Gastrocnemius medialis (tissue), 4 donors: ENCODE measurements at regions not wholly inside any gene's neighbourhood (a gene's known extent, or its start where the extent isn't known, plus 50 kb on each side); places are given as distances from the start of the nearest gene placed in this dataset.

Source experiments
- ATAC-seq, 2 donors: fragments of 150-250 bp; one replicate each; pipeline ENCODE4 v1.9.1; 2016
- DNase-seq, 2 donors: peaks; one replicate each; pipeline ENCODE4 v3.0.0-alpha.2; 2019
- H3K27ac ChIP-seq, 4 donors: fragments of 200-600 bp; sonication (generic); 1 replicate in 1 of 4; 2 replicates in 3 of 4; pipeline ENCODE4 v1.5.1; 2016 to 2018; ENCODE audit warnings: mild to moderate bottlenecking in 2 of 4, moderate library complexity in 1 of 4
- H3K27me3 ChIP-seq, 3 donors: fragments of 200-600 bp; sonication (generic) in 2 of 3; 1 replicate in 1 of 3; 2 replicates in 2 of 3; pipeline versions ENCODE4 v1.5.1 to v1.6.0; 2016 to 2019; ENCODE audit warnings: mild to moderate bottlenecking in 1 of 3, moderate library complexity in 1 of 3
- H3K36me3 ChIP-seq, 2 donors: fragments of 200-600 bp; sonication (generic) in 1 of 2; one replicate each; pipeline ENCODE4 v1.5.1; 2017 to 2018
- H3K4me1 ChIP-seq, 2 donors: fragments of 200-600 bp; sonication (generic) in 1 of 2; one replicate each; pipeline ENCODE4 v1.5.1; 2016 to 2017; ENCODE audit warnings: mild to moderate bottlenecking in 2 of 2
- H3K4me3 ChIP-seq, 4 donors: fragments of 200-600 bp; sonication (generic) in 3 of 4; 1 replicate in 1 of 4; 2 replicates in 3 of 4; pipeline ENCODE4 v1.5.1; 2016 to 2019; ENCODE audit warnings: mild to moderate bottlenecking in 2 of 4
- H3K9me3 ChIP-seq, 3 donors: fragments of 200-600 bp; sonication (generic) in 2 of 3; 1 replicate in 1 of 3; 2 replicates in 2 of 3; pipeline ENCODE4 v1.5.1; 2016 to 2019
- CTCF ChIP-seq, 5 experiments: fragments of 450-650 bp in 3 of 5; fragments of 200-600 bp in 2 of 5; sonication (generic) in 2 of 5; IDR thresholded peaks in 4 of 5; conservative IDR thresholded peaks in 1 of 5; 1 replicate in 4 of 5; 2 replicates in 1 of 5; pipeline ENCODE4 v1.5.1; 2016 to 2019; ENCODE audit warnings: antibody characterized with exemption in 5 of 5, mild to moderate bottlenecking in 3 of 5, moderate library complexity in 3 of 5
- POLR2A ChIP-seq, 2 donors: fragments of 450-650 bp; IDR thresholded peaks; one replicate each; pipeline ENCODE4 v1.6.1; 2017; ENCODE audit warnings: antibody characterized with exemption in 2 of 2, mild to moderate bottlenecking in 2 of 2, moderate library complexity in 2 of 2
- in situ Hi-C, 4 donors: fragments of 200-750 bp; cut with MboI; loops; one replicate each; pipeline versions ENCODE4 v1.15.0 to v1.8.0; 2017; ENCODE audit warnings: low sequenced_read_pairs in 4 of 4
- intact Hi-C: fragments of 100-400 bp; cut with DNase I; formaldehyde crosslinking; loops from one replicate; pipeline ENCODE4 v1.15.1; 2023; ENCODE audit warnings: low total_unique reads

GRCh38 chr2:123153041-123153440 is 872.0 kb upstream of the CNTNAP5 start:
- in situ Hi-C loops, result no loop called here
- H3K4me1 ChIP-seq, result no peaks in the 10 kb centered on the region
- TF ChIP-seq CTCF (IDR thresholded peaks at IDR 0.05 in 4 of 5, conservative IDR thresholded peaks at IDR 0.05 in 1 of 5) (no peak), POLR2A (IDR thresholded peaks at IDR 0.05) (no peak)
- no peak for ATAC-seq
- no peak overlapping the region for H3K27ac ChIP-seq
- intact Hi-C loops, result no loop called here
- no peak overlapping the region for H3K4me3 ChIP-seq
- no peaks in the 10 kb centered on the region for H3K36me3 ChIP-seq
- H3K27me3 ChIP-seq, result no peaks in the 10 kb centered on the region
- DNase-seq, result no peak
- H3K9me3 ChIP-seq, result no peaks in the 10 kb centered on the region

- no peaks in the 10 kb centered on the region for H3K27me3 ChIP-seq
- intact Hi-C loops (no loop called here), in situ Hi-C loops (no loop called here)
- H3K27ac ChIP-seq, result no peak overlapping the region
- no peaks in the 10 kb centered on the region for H3K36me3 ChIP-seq
- no peak for DNase-seq
- no peak overlapping the region for H3K4me3 ChIP-seq
- no peaks in the 10 kb centered on the region for H3K9me3 ChIP-seq
- ATAC-seq, result no peak
- H3K4me1 ChIP-seq, result no peaks in the 10 kb centered on the region
- no peak for TF ChIP-seq CTCF (IDR thresholded peaks at IDR 0.05 in 4 of 5, conservative IDR thresholded peaks at IDR 0.05 in 1 of 5)
- no peak for TF ChIP-seq POLR2A (IDR thresholded peaks at IDR 0.05)
Measured at GRCh38 chr2:123154195-123154594, 870.9 kb upstream of the CNTNAP5 start.

GRCh38 chr2:123157016-123157415 is 868.1 kb upstream of the CNTNAP5 start:
- no peak for ATAC-seq
- TF ChIP-seq CTCF (IDR thresholded peaks at IDR 0.05 in 4 of 5, conservative IDR thresholded peaks at IDR 0.05 in 1 of 5) (no peak), POLR2A (IDR thresholded peaks at IDR 0.05) (no peak)

GRCh38 chr2:123162400-123163016 is 862.6 kb upstream of the CNTNAP5 start:
- H3K4me1 ChIP-seq, result no peaks in the 10 kb centered on the region
- no peaks in the 10 kb centered on the region for H3K36me3 ChIP-seq
- TF ChIP-seq POLR2A (IDR thresholded peaks at IDR 0.05), result no peak
- TF ChIP-seq CTCF (IDR thresholded peaks at IDR 0.05 in 4 of 5, conservative IDR thresholded peaks at IDR 0.05 in 1 of 5), result no peak
- H3K27me3 ChIP-seq, result no peaks in the 10 kb centered on the region
- DNase-seq, result no peak
- H3K4me3 ChIP-seq, result no peak overlapping the region
- no peak overlapping the region for H3K27ac ChIP-seq
- intact Hi-C loops, result no loop called here
- in situ Hi-C loops, result no loop called here
- H3K9me3 ChIP-seq, result no peaks in the 10 kb centered on the region
- no peak for ATAC-seq

More at GRCh38 chr2:123157016-123157415, 868.1 kb upstream of the CNTNAP5 start:
- intact Hi-C loops (no loop called here), in situ Hi-C loops (no loop called here)
- DNase-seq, result no peak
- no peaks in the 10 kb centered on the region for H3K36me3 ChIP-seq
- H3K4me3 ChIP-seq, result no peak overlapping the region
- H3K27ac ChIP-seq, result no peak overlapping the region
- no peaks in the 10 kb centered on the region for H3K4me1 ChIP-seq
- H3K9me3 ChIP-seq, result no peaks in the 10 kb centered on the region
- no peaks in the 10 kb centered on the region for H3K27me3 ChIP-seq

- ATAC-seq, result no peak
- H3K27me3 ChIP-seq, result no peaks in the 10 kb centered on the region
- H3K36me3 ChIP-seq, result no peaks in the 10 kb centered on the region
- no peaks in the 10 kb centered on the region for H3K4me1 ChIP-seq
- no peak overlapping the region for H3K27ac ChIP-seq
- intact Hi-C loops, result no loop called here
- TF ChIP-seq CTCF (IDR thresholded peaks at IDR 0.05 in 4 of 5, conservative IDR thresholded peaks at IDR 0.05 in 1 of 5), result no peak
- no peak for TF ChIP-seq POLR2A (IDR thresholded peaks at IDR 0.05)
- no peaks in the 10 kb centered on the region for H3K9me3 ChIP-seq
- H3K4me3 ChIP-seq, result no peak overlapping the region
- DNase-seq, result no peak
- in situ Hi-C loops, result no loop called here
Measured at GRCh38 chr2:123163398-123163797, 861.7 kb upstream of the CNTNAP5 start.
